ENCODE measurements at regions not wholly inside any gene's neighbourhood (a gene's known extent, or its start where the extent isn't known, plus 50 kb on each side); places are given as distances from the start of the nearest gene placed in this dataset.

DNA sequence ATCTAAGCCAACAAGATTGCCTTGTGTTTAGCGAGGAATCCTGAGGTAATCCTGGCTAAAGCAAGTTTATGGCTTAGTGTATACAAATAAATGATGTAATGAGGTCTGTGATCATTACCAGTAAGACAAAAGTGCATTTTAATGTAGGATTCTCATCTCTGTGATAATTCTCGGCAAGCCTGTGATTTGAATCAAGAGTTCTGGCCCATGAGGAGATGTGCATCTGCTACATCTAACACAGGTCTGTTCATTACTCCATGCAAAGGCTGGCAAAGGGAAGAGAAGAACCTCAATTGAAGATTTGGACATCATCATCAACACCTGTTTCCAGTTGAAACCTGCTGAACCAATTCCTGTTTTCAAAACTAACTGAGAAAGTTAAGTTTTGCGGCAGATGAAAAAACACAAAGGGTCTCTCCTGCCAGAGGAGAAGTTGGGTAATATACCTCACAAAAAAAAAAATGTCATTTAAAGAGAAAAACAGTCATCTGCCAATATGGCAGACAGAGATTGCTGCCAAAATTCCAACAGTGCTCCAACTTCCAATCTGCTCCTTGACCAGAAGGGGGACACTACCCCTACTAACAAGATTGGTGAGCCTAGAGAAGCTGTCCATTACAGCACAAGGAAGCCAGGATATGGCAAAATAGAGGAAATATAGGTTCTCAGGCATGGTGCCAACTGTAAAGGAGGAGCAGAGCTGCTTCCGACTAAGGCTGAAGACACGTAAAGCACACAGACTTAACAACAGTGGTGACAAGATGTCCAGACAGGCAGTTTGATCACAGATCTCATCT lies 453.7 kb downstream of the TTLL7 start:
- TF ChIP-seq POLR2A (IDR thresholded peaks at IDR 0.05; ENCODE audit: low read depth, low read length) (no peak), POLR2AphosphoS5 (IDR thresholded peaks at IDR 0.05; ENCODE audit: low read depth, low read length) (no peak), TAF1 (IDR thresholded peaks at IDR 0.05; ENCODE audit: borderline replicate concordance, low read depth, low read length) (no peak)
